PFSK-1 (cell line): ENCODE measurements at regions not wholly inside any gene's neighbourhood (a gene's known extent, or its start where the extent isn't known, plus 50 kb on each side); places are given as distances from the start of the nearest gene placed in this dataset.

Experiments
- POLR2AphosphoS5 ChIP-seq: IDR thresholded peaks from 2 replicates; pipeline ENCODE4 v1.6.1; 2012; ENCODE audit warnings: low read depth, mild to moderate bottlenecking, control low read depth, low read length, moderate library complexity
- TAF1 ChIP-seq: IDR thresholded peaks from 2 replicates; pipeline ENCODE4 v1.6.1; 2012; ENCODE audit warnings: low read length, control low read depth, borderline replicate concordance; ENCODE audit not compliant: insufficient read depth

GRCh38 chr21:28358170-28358569 lies 634.5 kb downstream of the LTN1 start:
- TF ChIP-seq POLR2AphosphoS5 = no peak
- no peak for TF ChIP-seq TAF1
